ENCODE measurements at regions not wholly inside any gene's neighbourhood (a gene's known extent, or its start where the extent isn't known, plus 50 kb on each side); places are given as distances from the start of the nearest gene placed in this dataset.

- no peaks in the 10 kb centered on the region for H3K9me3 ChIP-seq
- no peaks in the 10 kb centered on the region for H4K20me1 ChIP-seq
- no peak for TF ChIP-seq Cebpa-rat (IDR thresholded peaks at IDR 0.05)
- H3K36me3 ChIP-seq, result no peaks in the 10 kb centered on the region
- H3K27ac ChIP-seq, result no peak overlapping the region
- H3K4me3 ChIP-seq, result no peak overlapping the region
- no peak overlapping the region for H3K9ac ChIP-seq
- H3K4me1 ChIP-seq, result peaks cover 14% of the 10 kb centered on the region
- H3K27me3 ChIP-seq, result no peaks in the 10 kb centered on the region
- no peak overlapping the region; the same call in 1 of the 2 replicates for H3K4me2 ChIP-seq
Observed at GRCh38 chr2:105597806-105598803, 146.6 kb upstream of the NCK2 start.

- Histone ChIP-seq H3K27ac (no peak overlapping the region), H3K4me1 (peaks cover 14% of the 10 kb centered on the region), H3K9me3 (no peaks in the 10 kb centered on the region), H3K36me3 (no peaks in the 10 kb centered on the region), H3K9ac (no peak overlapping the region), H3K4me3 (no peak overlapping the region), H4K20me1 (no peaks in the 10 kb centered on the region), H3K4me2 (no peak overlapping the region), H3K27me3 (no peaks in the 10 kb centered on the region)
- TF ChIP-seq Cebpa-rat (IDR thresholded peaks at IDR 0.05), result no peak
Observed at GRCh38 chr2:105597011-105597805, 147.5 kb upstream of the NCK2 start.

DNA sequence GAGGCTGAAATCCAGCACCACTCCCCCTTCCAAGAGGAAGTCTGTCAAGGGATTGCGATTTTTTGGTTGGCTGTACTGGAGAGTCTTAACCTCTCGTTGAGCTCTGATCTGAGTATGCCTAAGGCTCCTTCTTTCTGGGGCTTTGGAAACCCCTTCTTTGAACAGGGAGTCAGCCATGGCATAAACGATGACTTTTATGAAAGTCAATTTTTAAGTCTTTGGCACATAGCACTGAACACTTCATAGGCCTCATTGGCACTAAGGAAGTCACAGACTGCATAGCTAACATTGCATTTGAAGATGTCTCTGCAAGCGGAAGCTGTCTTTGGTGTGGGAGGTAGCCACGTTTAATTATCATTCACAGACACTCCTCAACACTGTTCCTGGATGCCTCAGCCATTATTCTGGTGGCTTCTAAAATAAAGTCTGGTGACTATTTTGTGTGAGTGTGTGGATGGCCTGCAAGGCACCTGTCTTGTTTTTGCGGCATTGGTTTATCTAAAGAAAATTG, 148.2 kb upstream of the NCK2 start:
- H4K20me1 ChIP-seq, result no peaks in the 10 kb centered on the region
- H3K36me3 ChIP-seq, result no peaks in the 10 kb centered on the region
- H3K9ac ChIP-seq, result no peak overlapping the region
- no peaks in the 10 kb centered on the region for H3K9me3 ChIP-seq
- peaks cover 14% of the 10 kb centered on the region for H3K4me1 ChIP-seq
- H3K4me2 ChIP-seq, result no peak overlapping the region
- H3K27ac ChIP-seq, result no peak overlapping the region
- H3K4me3 ChIP-seq, result no peak overlapping the region
- no peak for TF ChIP-seq Cebpa-rat (IDR thresholded peaks at IDR 0.05)
- no peaks in the 10 kb centered on the region for H3K27me3 ChIP-seq

DNA sequence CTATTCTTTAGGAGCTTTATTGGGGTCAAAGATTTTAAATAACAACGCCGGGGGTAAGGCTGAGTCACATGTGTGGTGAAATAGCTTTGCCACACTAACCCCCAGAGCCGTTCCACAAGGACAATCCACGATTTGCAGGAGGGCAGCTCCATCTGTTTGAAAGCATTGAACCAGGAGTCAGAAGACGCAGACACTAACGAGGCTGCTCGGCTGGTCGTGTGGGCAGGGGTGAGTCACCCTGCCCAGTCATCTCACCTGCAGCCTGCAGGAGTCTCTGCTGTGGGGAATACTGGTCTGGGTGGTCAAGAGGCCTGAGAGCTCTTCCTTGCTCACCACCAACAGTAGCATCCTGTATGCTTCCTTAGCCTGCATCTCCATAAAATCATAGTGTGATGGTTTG, 149.2 kb upstream of the NCK2 start:
- no peak overlapping the region for H3K4me3 ChIP-seq
- H4K20me1 ChIP-seq, result no peaks in the 10 kb centered on the region
- H3K27ac ChIP-seq, result no peak overlapping the region
- no peak overlapping the region for H3K9ac ChIP-seq
- TF ChIP-seq Cebpa-rat (IDR thresholded peaks at IDR 0.05), result no peak
- H3K4me2 ChIP-seq, result no peak overlapping the region
- H3K9me3 ChIP-seq, result 0 out of 2 replicates have a peak, but pooled peaks cover 2% of the 10 kb centered on the region
- H3K36me3 ChIP-seq, result no peaks in the 10 kb centered on the region
- no peaks in the 10 kb centered on the region for H3K27me3 ChIP-seq
- peaks cover 14% of the 10 kb centered on the region for H3K4me1 ChIP-seq

- H3K9ac ChIP-seq, result no peak overlapping the region
- no peak overlapping the region for H3K4me2 ChIP-seq
- no peak overlapping the region for H3K4me3 ChIP-seq
- H3K36me3 ChIP-seq, result no peaks in the 10 kb centered on the region
- no peaks in the 10 kb centered on the region for H4K20me1 ChIP-seq
- H3K9me3 ChIP-seq, result peaks cover 18% of the 10 kb centered on the region
- TF ChIP-seq Cebpa-rat (IDR thresholded peaks at IDR 0.05), result no peak
- H3K27me3 ChIP-seq, result no peaks in the 10 kb centered on the region
- no peak overlapping the region for H3K27ac ChIP-seq
- peaks cover under 1% of the 10 kb centered on the region for H3K4me1 ChIP-seq
Observed at GRCh38 chr2:105593221-105593967, 151.3 kb upstream of the NCK2 start.

- no peaks in the 10 kb centered on the region for H3K27me3 ChIP-seq
- H3K4me3 ChIP-seq, result no peak overlapping the region
- TF ChIP-seq Cebpa-rat (IDR thresholded peaks at IDR 0.05), result no peak
- no peak overlapping the region for H3K9ac ChIP-seq
- peaks cover 26% of the 10 kb centered on the region for H3K9me3 ChIP-seq
- H3K4me1 ChIP-seq, result no peaks in the 10 kb centered on the region
- H3K27ac ChIP-seq, result no peak overlapping the region
- no peak overlapping the region for H3K4me2 ChIP-seq
- no peaks in the 10 kb centered on the region for H4K20me1 ChIP-seq
- H3K36me3 ChIP-seq, result no peaks in the 10 kb centered on the region
Observed at GRCh38 chr2:105592288-105592687, 152.4 kb upstream of the NCK2 start.

- H4K20me1 ChIP-seq, result no peaks in the 10 kb centered on the region
- H3K4me3 ChIP-seq, result no peak overlapping the region
- no peak overlapping the region for H3K9ac ChIP-seq
- no peaks in the 10 kb centered on the region for H3K4me1 ChIP-seq
- TF ChIP-seq Cebpa-rat (IDR thresholded peaks at IDR 0.05), result no peak
- no peaks in the 10 kb centered on the region for H3K27me3 ChIP-seq
- no peak overlapping the region for H3K4me2 ChIP-seq
- no peaks in the 10 kb centered on the region for H3K36me3 ChIP-seq
- H3K9me3 ChIP-seq, result peaks cover 26% of the 10 kb centered on the region
- no peak overlapping the region for H3K27ac ChIP-seq
Observed at GRCh38 chr2:105590780-105591660, 153.7 kb upstream of the NCK2 start.

GRCh38 chr2:105588581-105588980, 156.1 kb upstream of the NCK2 start:
- no peaks in the 10 kb centered on the region for H4K20me1 ChIP-seq
- H3K27ac ChIP-seq, result no peak overlapping the region
- no peaks in the 10 kb centered on the region for H3K36me3 ChIP-seq
- H3K4me3 ChIP-seq, result no peak overlapping the region
- peaks cover 26% of the 10 kb centered on the region for H3K9me3 ChIP-seq
- TF ChIP-seq Cebpa-rat (IDR thresholded peaks at IDR 0.05), result no peak
- no peak overlapping the region for H3K9ac ChIP-seq
- H3K27me3 ChIP-seq, result no peaks in the 10 kb centered on the region
- H3K4me2 ChIP-seq, result no peak overlapping the region
- H3K4me1 ChIP-seq, result peaks cover 8% of the 10 kb centered on the region; the same call in 1 of the 2 replicates
